ENCODE measurements at regions not wholly inside any gene's neighbourhood (a gene's known extent, or its start where the extent isn't known, plus 50 kb on each side); places are given as distances from the start of the nearest gene placed in this dataset.

DNA sequence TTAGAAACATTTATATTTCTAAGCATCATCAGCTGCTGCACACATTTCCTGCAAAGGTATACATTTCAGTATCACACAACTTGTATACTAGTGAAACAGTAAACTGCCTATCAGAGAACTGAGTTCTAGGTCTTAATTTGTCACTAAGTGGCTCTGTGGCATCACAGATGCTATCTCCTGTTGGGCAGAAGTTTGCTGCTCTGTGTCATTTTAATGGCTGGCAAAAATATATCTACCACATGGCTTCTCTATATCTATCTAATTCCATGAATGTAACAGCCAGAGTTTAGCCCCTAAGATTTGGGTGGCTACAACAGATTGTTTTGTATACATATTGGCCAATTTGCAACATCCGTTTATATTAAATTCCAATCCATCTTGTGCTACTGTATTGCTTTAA lies 1231.9 kb upstream of the C9orf72 start:
- no peak for TF ChIP-seq PATZ1 (tag by site-specific recombination; IDR thresholded peaks at IDR 0.05)
- TF ChIP-seq ZNF112 (tag by site-specific recombination; IDR thresholded peaks at IDR 0.05): no peak
- TF ChIP-seq ZNF548 (tag by site-specific recombination; IDR thresholded peaks at IDR 0.05): no peak
- TF ChIP-seq ZNF423 (tag by site-specific recombination; IDR thresholded peaks at IDR 0.05): no peak
- TF ChIP-seq RBAK (tag by site-specific recombination; IDR thresholded peaks at IDR 0.05): no peak
- no peak for TF ChIP-seq KLF9 (tag by site-specific recombination; IDR thresholded peaks at IDR 0.05; ENCODE audit: low read depth)
- TF ChIP-seq, protein P1, sequence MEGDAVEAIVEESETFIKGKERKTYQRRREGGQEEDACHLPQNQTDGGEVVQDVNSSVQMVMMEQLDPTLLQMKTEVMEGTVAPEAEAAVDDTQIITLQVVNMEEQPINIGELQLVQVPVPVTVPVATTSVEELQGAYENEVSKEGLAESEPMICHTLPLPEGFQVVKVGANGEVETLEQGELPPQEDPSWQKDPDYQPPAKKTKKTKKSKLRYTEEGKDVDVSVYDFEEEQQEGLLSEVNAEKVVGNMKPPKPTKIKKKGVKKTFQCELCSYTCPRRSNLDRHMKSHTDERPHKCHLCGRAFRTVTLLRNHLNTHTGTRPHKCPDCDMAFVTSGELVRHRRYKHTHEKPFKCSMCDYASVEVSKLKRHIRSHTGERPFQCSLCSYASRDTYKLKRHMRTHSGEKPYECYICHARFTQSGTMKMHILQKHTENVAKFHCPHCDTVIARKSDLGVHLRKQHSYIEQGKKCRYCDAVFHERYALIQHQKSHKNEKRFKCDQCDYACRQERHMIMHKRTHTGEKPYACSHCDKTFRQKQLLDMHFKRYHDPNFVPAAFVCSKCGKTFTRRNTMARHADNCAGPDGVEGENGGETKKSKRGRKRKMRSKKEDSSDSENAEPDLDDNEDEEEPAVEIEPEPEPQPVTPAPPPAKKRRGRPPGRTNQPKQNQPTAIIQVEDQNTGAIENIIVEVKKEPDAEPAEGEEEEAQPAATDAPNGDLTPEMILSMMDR (tag by site-specific recombination; IDR thresholded peaks at IDR 0.05): no peak

All from HEK293 (cell line).